ENCODE measurements at regions not wholly inside any gene's neighbourhood (a gene's known extent, or its start where the extent isn't known, plus 50 kb on each side); places are given as distances from the start of the nearest gene placed in this dataset.

DNA sequence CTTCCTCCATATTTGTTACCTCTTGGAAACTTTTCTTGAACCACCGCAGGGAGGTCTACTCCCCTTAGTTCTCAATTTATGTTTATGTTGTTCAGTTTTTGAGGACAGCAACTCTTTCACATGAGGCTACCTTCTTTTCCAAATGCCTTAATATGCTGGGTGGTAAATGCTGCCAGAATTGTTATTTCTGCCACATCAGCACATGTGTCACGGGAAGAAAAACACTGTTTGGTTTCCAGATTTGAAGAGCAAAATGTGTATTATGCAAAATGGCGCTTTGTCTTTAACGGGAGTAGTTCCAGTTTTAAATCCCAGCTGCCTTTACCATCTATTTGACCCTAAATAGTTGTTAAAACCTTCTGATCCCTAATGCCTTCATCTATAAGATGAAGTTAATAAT, 606.2 kb upstream of the TBL1XR1 start:
- Histone ChIP-seq H3K9ac (replicated peaks in 1 of 4; ENCODE audit: extremely low read depth in 1 of 4, low read depth in 3 of 4, low read length in 3 of 4) (no peak overlapping the region), H3K4me3 (ENCODE audit: extremely low read depth in 1 of 4, insufficient read depth in 2 of 4, low read depth in 3 of 4, low read length in 4 of 4) (no peak overlapping the region), H2BK5ac (ENCODE audit: low read depth, low read length) (no peak overlapping the region), H2BK12ac (ENCODE audit: low read depth, low read length) (no peak overlapping the region), H3K36me3 (ENCODE audit: control insufficient read depth in 2 of 4, insufficient read depth in 4 of 4, low read length in 3 of 4) (no peaks in the 10 kb centered on the region), H4K91ac (replicated peaks; ENCODE audit: insufficient read length, low read length) (no peak overlapping the region), H2BK20ac (ENCODE audit: low read length) (no peak overlapping the region), H2AK5ac (ENCODE audit: low read depth, low read length) (no peak overlapping the region), H3K4me1 (replicated peaks in 1 of 4; ENCODE audit: control insufficient read depth in 3 of 4, insufficient read depth in 4 of 4, low read length in 3 of 4) (no peaks in the 10 kb centered on the region), H3K14ac (ENCODE audit: insufficient read length) (no peak overlapping the region), H3K27ac (ENCODE audit: low read depth, low read length) (no peak overlapping the region), H4K5ac (ENCODE audit: insufficient read length, low read depth, low read length) (no peak overlapping the region), H3K79me2 (ENCODE audit: control insufficient read depth in 1 of 2, insufficient read depth in 2 of 2, low read length in 2 of 2) (no peaks in the 10 kb centered on the region), H3K27me3 (replicated peaks in 1 of 4; ENCODE audit: control insufficient read depth in 3 of 4, extremely low read depth in 1 of 4, insufficient read depth in 3 of 4, low read length in 3 of 4) (no peaks in the 10 kb centered on the region), H3K4ac (replicated peaks; ENCODE audit: insufficient read length, low read depth, low read length) (no peak overlapping the region), H3K23ac (ENCODE audit: insufficient read length) (no peak overlapping the region), H3K23me2 (ENCODE audit: low read depth, low read length) (no peaks in the 10 kb centered on the region), H3K9me3 (ENCODE audit: insufficient read depth in 2 of 2, low read depth in 1 of 2, low read length in 1 of 2) (no peaks in the 10 kb centered on the region), H2BK120ac (replicated peaks; ENCODE audit: low read depth, low read length) (no peak overlapping the region), H2BK15ac (ENCODE audit: low read length) (no peak overlapping the region), H4K8ac (ENCODE audit: extremely low read depth, insufficient read depth, low read length) (no peak overlapping the region), H3K4me2 (ENCODE audit: insufficient read depth in 1 of 2, low read depth in 2 of 2, low read length in 2 of 2) (no peak overlapping the region), H3K56ac (replicated peaks; ENCODE audit: insufficient read length, low read depth, low read length) (no peak overlapping the region), H2AFZ (ENCODE audit: low read length) (no peak overlapping the region), H3K18ac (ENCODE audit: extremely low read depth, low read length) (no peak overlapping the region), H3K79me1 (ENCODE audit: low read depth, low read length) (no peaks in the 10 kb centered on the region), H4K20me1 (replicated peaks in 1 of 2; ENCODE audit: control insufficient read depth in 1 of 2, insufficient read depth in 2 of 2, low read length in 2 of 2) (no peaks in the 10 kb centered on the region)
- CTCF ChIA-PET (ENCODE audit: partially characterized antibody): interaction anchor here (0.8 to 1.6 kb wide), 2 partner anchors 10 to 25 kb away, joined by 3 to 7 read pairs; no protein-coding TSS in a partner anchor
- POLR2A ChIA-PET (ENCODE audit: partially characterized antibody): no interaction called here
- DNase-seq (ENCODE audit: low read depth in 1 of 2, low spot score in 2 of 2) (no peak), FAIRE-seq (no peak)
- 99% methylated on average over 4 of the region's 4 CpGs; no CpG with 5 or more reads in 1 of the 2 experiments for WGBS, 2 experiments (ENCODE audit: extremely low coverage in 1 of 2, insufficient coverage in 1 of 2, insufficient read length in 1 of 2, insufficient replicate concordance in 2 of 2, low coverage in 1 of 2, low lambda C conversion rate in 2 of 2, missing lambda C conversion rate in 1 of 2)
- TF ChIP-seq CREB1 (IDR thresholded peaks at IDR 0.05): no peak
- no peak for TF ChIP-seq MAFK (IDR thresholded peaks at IDR 0.05; ENCODE audit: low read depth, low read length)
- TF ChIP-seq BRCA1 (IDR thresholded peaks at IDR 0.05; ENCODE audit: low read depth, low read length): no peak
- no peak for TF ChIP-seq CBX5 (IDR thresholded peaks at IDR 0.05; ENCODE audit: low read depth, low read length)
- no peak for TF ChIP-seq JUND (IDR thresholded peaks at IDR 0.05; ENCODE audit: low read length)
- no peak for TF ChIP-seq SIRT6 (IDR thresholded peaks at IDR 0.05; ENCODE audit: low read length)
- no peak for TF ChIP-seq TAF7 (optimal IDR thresholded peaks at IDR 0.05; ENCODE audit: borderline replicate concordance, low read depth, low read length)
- no peak for TF ChIP-seq GTF2F1 (IDR thresholded peaks at IDR 0.05; ENCODE audit: borderline replicate concordance, low read depth, low read length)
- TF ChIP-seq SP2 (IDR thresholded peaks at IDR 0.05; ENCODE audit: low read length): no peak
- no peak for TF ChIP-seq SAP30 (IDR thresholded peaks at IDR 0.05; ENCODE audit: insufficient read depth, insufficient replicate concordance, low read length)
- no peak for TF ChIP-seq TEAD4 (IDR thresholded peaks at IDR 0.05; ENCODE audit: low read depth, low read length)
- TF ChIP-seq CHD2 (IDR thresholded peaks at IDR 0.05; ENCODE audit: low read length): no peak
- no peak for TF ChIP-seq CBX8 (IDR thresholded peaks at IDR 0.05; ENCODE audit: borderline replicate concordance, low read depth, low read length)
- no peak for TF ChIP-seq RAD21 (IDR thresholded peaks at IDR 0.05 in 1 of 2, conservative IDR thresholded peaks at IDR 0.05 in 1 of 2; ENCODE audit: low read depth in 2 of 2, low read length in 2 of 2)
- no peak for TF ChIP-seq SIX5 (IDR thresholded peaks at IDR 0.05; ENCODE audit: low read depth, low read length)
- no peak for TF ChIP-seq CTBP2 (IDR thresholded peaks at IDR 0.05; ENCODE audit: borderline replicate concordance, insufficient read depth, insufficient read length, low read length)
